Prostate gland (tissue), 2 donors: ENCODE measurements at regions not wholly inside any gene's neighbourhood (a gene's known extent, or its start where the extent isn't known, plus 50 kb on each side); places are given as distances from the start of the nearest gene placed in this dataset.

Experiments
- POLR2A ChIP-seq: fragments of 450-650 bp; IDR thresholded peaks from one replicate; pipeline ENCODE4 v1.6.1; 2016; ENCODE audit warnings: antibody characterized with exemption, mild to moderate bottlenecking
- TF ChIP-seq, protein P1 (sequence below), 4 experiments: fragments of 200-600 bp in 2 of 4; fragments of 450-650 bp in 2 of 4; sonication (generic) in 2 of 4; IDR thresholded peaks; 1 replicate in 3 of 4; 2 replicates in 1 of 4; pipeline ENCODE4 v1.5.1; 2016 to 2019; ENCODE audit warnings: antibody characterized with exemption in 4 of 4, mild to moderate bottlenecking in 2 of 4, moderate library complexity in 2 of 4

DNA sequence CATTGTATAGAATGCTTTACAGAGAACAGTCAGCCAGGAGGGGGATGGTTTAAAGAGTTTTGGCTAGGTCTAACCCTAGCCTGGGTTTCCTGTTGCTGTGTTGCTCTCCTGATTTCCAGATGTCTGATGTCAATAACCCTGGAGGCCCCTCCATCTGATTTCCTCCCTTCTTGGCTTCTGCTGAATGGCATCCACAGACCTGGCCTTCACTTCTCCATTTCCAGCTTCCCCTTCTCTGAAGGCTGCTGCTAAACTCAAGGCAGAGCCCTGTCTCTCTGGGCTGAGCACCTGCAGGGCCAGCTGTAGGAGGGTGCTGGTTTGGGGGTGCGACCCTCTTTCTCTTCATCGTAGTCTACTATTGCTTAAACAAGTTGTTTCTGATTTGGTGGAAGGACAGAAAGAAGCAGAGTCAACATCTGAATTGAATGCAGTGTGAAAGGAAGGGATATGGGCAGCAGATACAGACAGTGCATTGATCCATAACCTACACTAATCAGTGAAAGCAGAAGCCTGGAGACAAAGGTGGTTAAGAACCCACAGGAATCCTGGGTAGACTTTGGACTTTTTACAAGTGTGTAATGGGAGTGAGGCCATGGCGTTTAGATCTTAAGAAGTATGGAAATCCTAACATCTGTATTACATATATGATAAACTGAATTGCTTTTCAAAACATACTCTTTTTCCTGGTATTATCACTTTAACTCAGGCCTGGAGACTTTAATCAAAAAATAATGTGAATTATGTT is 153.6 kb downstream of the HRH4 start:
- no peak for TF ChIP-seq POLR2A
- TF ChIP-seq, protein P1, sequence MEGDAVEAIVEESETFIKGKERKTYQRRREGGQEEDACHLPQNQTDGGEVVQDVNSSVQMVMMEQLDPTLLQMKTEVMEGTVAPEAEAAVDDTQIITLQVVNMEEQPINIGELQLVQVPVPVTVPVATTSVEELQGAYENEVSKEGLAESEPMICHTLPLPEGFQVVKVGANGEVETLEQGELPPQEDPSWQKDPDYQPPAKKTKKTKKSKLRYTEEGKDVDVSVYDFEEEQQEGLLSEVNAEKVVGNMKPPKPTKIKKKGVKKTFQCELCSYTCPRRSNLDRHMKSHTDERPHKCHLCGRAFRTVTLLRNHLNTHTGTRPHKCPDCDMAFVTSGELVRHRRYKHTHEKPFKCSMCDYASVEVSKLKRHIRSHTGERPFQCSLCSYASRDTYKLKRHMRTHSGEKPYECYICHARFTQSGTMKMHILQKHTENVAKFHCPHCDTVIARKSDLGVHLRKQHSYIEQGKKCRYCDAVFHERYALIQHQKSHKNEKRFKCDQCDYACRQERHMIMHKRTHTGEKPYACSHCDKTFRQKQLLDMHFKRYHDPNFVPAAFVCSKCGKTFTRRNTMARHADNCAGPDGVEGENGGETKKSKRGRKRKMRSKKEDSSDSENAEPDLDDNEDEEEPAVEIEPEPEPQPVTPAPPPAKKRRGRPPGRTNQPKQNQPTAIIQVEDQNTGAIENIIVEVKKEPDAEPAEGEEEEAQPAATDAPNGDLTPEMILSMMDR (IDR thresholded peaks at IDR 0.05), result no peak
